CD4-positive, alpha-beta memory T cell (primary cell): ENCODE measurements at regions not wholly inside any gene's neighbourhood (a gene's known extent, or its start where the extent isn't known, plus 50 kb on each side); places are given as distances from the start of the nearest gene placed in this dataset.

Experiments
- CTCF ChIA-PET: fragments of 350-600 bp; sonication (Branson Sonifier 250); formaldehyde crosslinking; loops from one replicate; lab custom pipeline; 2021; ENCODE audit warnings: inconsistent platforms; ENCODE audit not compliant: partially characterized antibody; lab: Charles Lee
- POLR2A ChIA-PET: fragments of 350-600 bp; sonication (Branson Sonifier 250); formaldehyde crosslinking; loops from one replicate; lab custom pipeline; 2021; ENCODE audit not compliant: partially characterized antibody; lab: Charles Lee
- DNase-seq, 5 donors: peaks; one replicate each; pipeline versions ENCODE4 v3.0.0 to v3.0.0-alpha.2; 2020 to 2022; ENCODE audit warnings: mixed read lengths in 1 of 5
- H3K27ac ChIP-seq: one replicate; pipeline ENCODE4 v1.7.0; 2013; ENCODE audit warnings: low read depth, low read length
- H3K27me3 ChIP-seq: 2 replicates; pipeline ENCODE4 v1.7.0; 2013; ENCODE audit warnings: mild to moderate bottlenecking, low read length, moderate library complexity; ENCODE audit not compliant: insufficient read depth
- H3K36me3 ChIP-seq: 2 replicates; pipeline ENCODE4 v1.7.0; 2013; ENCODE audit warnings: mild to moderate bottlenecking, low read length, moderate library complexity; ENCODE audit not compliant: insufficient read depth
- H3K4me1 ChIP-seq: 2 replicates; pipeline ENCODE4 v1.7.0; 2013; ENCODE audit warnings: mild to moderate bottlenecking, low read length, moderate library complexity; ENCODE audit not compliant: insufficient read depth
- H3K4me3 ChIP-seq, 2 donors: one replicate each; pipeline ENCODE4 v1.7.0; 2013; ENCODE audit warnings: low read length in 2 of 2, mild to moderate bottlenecking in 1 of 2
- H3K9me3 ChIP-seq, 2 donors: one replicate each; pipeline ENCODE4 v1.7.0; 2013; ENCODE audit warnings: low read length in 2 of 2, control low read depth in 1 of 2; ENCODE audit not compliant: control insufficient read depth in 1 of 2
- H3K27ac Mint-ChIP-seq, 7 donors: one replicate each; pipeline ENCODE4 v1.8.0; 2020 to 2021; ENCODE audit warnings: mixed read lengths in 7 of 7, mild to moderate bottlenecking in 6 of 7, inconsistent platforms in 3 of 7, moderate library complexity in 3 of 7
- H3K27me3 Mint-ChIP-seq, 2 donors: one replicate each; pipeline ENCODE4 v1.8.0; 2020 to 2021; ENCODE audit warnings: mixed read lengths in 2 of 2
- H3K36me3 Mint-ChIP-seq, 2 donors: one replicate each; pipeline ENCODE4 v1.8.0; 2020 to 2021; ENCODE audit warnings: mixed read lengths in 2 of 2, inconsistent platforms in 1 of 2, mild to moderate bottlenecking in 1 of 2
- H3K4me1 Mint-ChIP-seq, 4 donors: one replicate each; pipeline ENCODE4 v1.8.0; 2020 to 2021; ENCODE audit warnings: mixed read lengths in 4 of 4, mild to moderate bottlenecking in 1 of 4
- H3K4me3 Mint-ChIP-seq, 8 donors: one replicate each; pipeline ENCODE4 v1.8.0; 2020 to 2021; ENCODE audit warnings: mixed read lengths in 8 of 8, mild to moderate bottlenecking in 7 of 8, moderate library complexity in 6 of 8, inconsistent platforms in 3 of 8
- H3K9me3 Mint-ChIP-seq, 8 donors: one replicate each; pipeline ENCODE4 v1.8.0; 2020 to 2021; ENCODE audit warnings: mixed read lengths in 8 of 8, mild to moderate bottlenecking in 5 of 8, inconsistent platforms in 3 of 8, moderate library complexity in 1 of 8
- intact Hi-C: fragments of 100-400 bp; cut with micrococcal nuclease; formaldehyde crosslinking; loops from one replicate; pipeline ENCODE4 v1.15.1; 2023

GRCh38 chr12:98048326-98048725 lies 467.1 kb upstream of the TMPO start:
- no peaks in the 10 kb centered on the region for H3K36me3 Mint-ChIP-seq
- peaks cover 1% of the 10 kb centered on the region in 2 donors for H3K27me3 Mint-ChIP-seq
- no peak overlapping the region for H3K27ac ChIP-seq
- no peak overlapping the region for H3K4me3 ChIP-seq
- H3K4me1 Mint-ChIP-seq, result no peaks in the 10 kb centered on the region
- no peaks in the 10 kb centered on the region for H3K27me3 ChIP-seq
- H3K9me3 Mint-ChIP-seq, result peaks cover 0 to 10% (median 0%) of the 10 kb centered on the region in 8 donors
- no peak for DNase-seq
- no peaks in the 10 kb centered on the region for H3K36me3 ChIP-seq
- ChIA-PET POLR2A (no interaction called here), CTCF (no interaction called here)
- intact Hi-C loops, result no loop called here
- H3K9me3 ChIP-seq, result no peaks in the 10 kb centered on the region
- no peaks in the 10 kb centered on the region for H3K4me1 ChIP-seq
- H3K27ac Mint-ChIP-seq, result no peak overlapping the region
- H3K4me3 Mint-ChIP-seq, result no peak overlapping the region

- no peaks in the 10 kb centered on the region for H3K4me1 ChIP-seq
- H3K36me3 Mint-ChIP-seq, result no peaks in the 10 kb centered on the region
- CTCF ChIA-PET, result no interaction called here
- H3K9me3 Mint-ChIP-seq, result peaks cover 0 to 2% (median 0%) of the 10 kb centered on the region in 8 donors
- H3K4me3 ChIP-seq, result no peak overlapping the region
- H3K27me3 ChIP-seq, result no peaks in the 10 kb centered on the region
- H3K4me1 Mint-ChIP-seq, result no peaks in the 10 kb centered on the region
- H3K27me3 Mint-ChIP-seq, result peaks cover 0 to 1% of the 10 kb centered on the region in 2 donors
- POLR2A ChIA-PET, result no interaction called here
- no peak overlapping the region for H3K27ac Mint-ChIP-seq
- H3K9me3 ChIP-seq, result no peaks in the 10 kb centered on the region
- intact Hi-C loops, result no loop called here
- H3K36me3 ChIP-seq, result no peaks in the 10 kb centered on the region
- DNase-seq, result no peak
- no peak overlapping the region for H3K4me3 Mint-ChIP-seq
- H3K27ac ChIP-seq, result no peak overlapping the region
Observed at GRCh38 chr12:98053202-98053601, 462.2 kb upstream of the TMPO start.

GRCh38 chr12:98057701-98058100 lies 457.7 kb upstream of the TMPO start:
- no peak overlapping the region for H3K27ac Mint-ChIP-seq
- H3K36me3 ChIP-seq, result no peaks in the 10 kb centered on the region
- H3K27ac ChIP-seq, result no peak overlapping the region
- ChIA-PET POLR2A (no interaction called here), CTCF (no interaction called here)
- intact Hi-C loops, result no loop called here
- H3K4me3 Mint-ChIP-seq, result no peak overlapping the region
- H3K4me3 ChIP-seq, result no peak overlapping the region
- H3K27me3 Mint-ChIP-seq, result no peaks in the 10 kb centered on the region
- H3K27me3 ChIP-seq, result no peaks in the 10 kb centered on the region
- H3K4me1 Mint-ChIP-seq, result no peaks in the 10 kb centered on the region
- no peaks in the 10 kb centered on the region for H3K9me3 Mint-ChIP-seq
- no peak for DNase-seq
- H3K4me1 ChIP-seq, result no peaks in the 10 kb centered on the region
- H3K36me3 Mint-ChIP-seq, result no peaks in the 10 kb centered on the region
- H3K9me3 ChIP-seq, result no peaks in the 10 kb centered on the region

GRCh38 chr12:98058213-98058612 lies 457.2 kb upstream of the TMPO start:
- Mint-ChIP-seq H3K4me1 (no peaks in the 10 kb centered on the region), H3K36me3 (no peaks in the 10 kb centered on the region), H3K27ac (no peak overlapping the region), H3K9me3 (no peaks in the 10 kb centered on the region), H3K27me3 (no peaks in the 10 kb centered on the region), H3K4me3 (no peak overlapping the region)
- POLR2A ChIA-PET, result no interaction called here
- Histone ChIP-seq H3K9me3 (no peaks in the 10 kb centered on the region), H3K4me1 (no peaks in the 10 kb centered on the region), H3K36me3 (no peaks in the 10 kb centered on the region), H3K4me3 (no peak overlapping the region), H3K27me3 (no peaks in the 10 kb centered on the region), H3K27ac (no peak overlapping the region)
- no peak for DNase-seq
- intact Hi-C loops, result no loop called here
- CTCF ChIA-PET, result no interaction called here

- no peak for DNase-seq
- intact Hi-C loops, result no loop called here
- H3K4me1 Mint-ChIP-seq, result no peaks in the 10 kb centered on the region
- no peaks in the 10 kb centered on the region for H3K9me3 ChIP-seq
- no peaks in the 10 kb centered on the region for H3K9me3 Mint-ChIP-seq
- H3K4me1 ChIP-seq, result no peaks in the 10 kb centered on the region
- H3K36me3 Mint-ChIP-seq, result no peaks in the 10 kb centered on the region
- H3K4me3 ChIP-seq, result no peak overlapping the region
- ChIA-PET POLR2A (no interaction called here), CTCF (no interaction called here)
- H3K27ac ChIP-seq, result no peak overlapping the region
- H3K27me3 ChIP-seq, result no peaks in the 10 kb centered on the region
- H3K4me3 Mint-ChIP-seq, result no peak overlapping the region
- no peak overlapping the region for H3K27ac Mint-ChIP-seq
- H3K27me3 Mint-ChIP-seq, result no peaks in the 10 kb centered on the region
- H3K36me3 ChIP-seq, result no peaks in the 10 kb centered on the region
Observed at GRCh38 chr12:98058838-98059237, 456.6 kb upstream of the TMPO start.

GRCh38 chr12:98059659-98060343 lies 455.6 kb upstream of the TMPO start:
- no peak overlapping the region for H3K4me3 Mint-ChIP-seq
- intact Hi-C loops, result no loop called here
- H3K9me3 ChIP-seq, result no peaks in the 10 kb centered on the region
- no peaks in the 10 kb centered on the region for H3K9me3 Mint-ChIP-seq
- no peak overlapping the region for H3K4me3 ChIP-seq
- DNase-seq, result no peak
- CTCF ChIA-PET, result no interaction called here
- no peak overlapping the region for H3K27ac ChIP-seq
- no peaks in the 10 kb centered on the region for H3K36me3 ChIP-seq
- H3K27ac Mint-ChIP-seq, result no peak overlapping the region
- no peaks in the 10 kb centered on the region for H3K27me3 ChIP-seq
- POLR2A ChIA-PET, result no interaction called here
- H3K4me1 Mint-ChIP-seq, result no peaks in the 10 kb centered on the region
- H3K4me1 ChIP-seq, result no peaks in the 10 kb centered on the region
- no peaks in the 10 kb centered on the region for H3K36me3 Mint-ChIP-seq
- H3K27me3 Mint-ChIP-seq, result no peaks in the 10 kb centered on the region

- Histone ChIP-seq H3K27me3 (no peaks in the 10 kb centered on the region), H3K4me3 (no peak overlapping the region), H3K9me3 (no peaks in the 10 kb centered on the region), H3K36me3 (no peaks in the 10 kb centered on the region), H3K4me1 (no peaks in the 10 kb centered on the region), H3K27ac (no peak overlapping the region)
- Mint-ChIP-seq H3K36me3 (no peaks in the 10 kb centered on the region), H3K27ac (no peak overlapping the region), H3K9me3 (no peaks in the 10 kb centered on the region), H3K4me1 (no peaks in the 10 kb centered on the region), H3K4me3 (no peak overlapping the region), H3K27me3 (no peaks in the 10 kb centered on the region)
- POLR2A ChIA-PET, result no interaction called here
- intact Hi-C loops, result no loop called here
- CTCF ChIA-PET, result no interaction called here
- DNase-seq, result no peak
Observed at GRCh38 chr12:98060411-98060810, 455.0 kb upstream of the TMPO start.
